AG08396 (cell line): ENCODE measurements at regions not wholly inside any gene's neighbourhood (a gene's known extent, or its start where the extent isn't known, plus 50 kb on each side); places are given as distances from the start of the nearest gene placed in this dataset.

Experiments used
- DNase-seq: peaks from one replicate; pipeline ENCODE4 v3.0.0; 2012; ENCODE audit warnings: low spot score, mixed read lengths

DNA sequence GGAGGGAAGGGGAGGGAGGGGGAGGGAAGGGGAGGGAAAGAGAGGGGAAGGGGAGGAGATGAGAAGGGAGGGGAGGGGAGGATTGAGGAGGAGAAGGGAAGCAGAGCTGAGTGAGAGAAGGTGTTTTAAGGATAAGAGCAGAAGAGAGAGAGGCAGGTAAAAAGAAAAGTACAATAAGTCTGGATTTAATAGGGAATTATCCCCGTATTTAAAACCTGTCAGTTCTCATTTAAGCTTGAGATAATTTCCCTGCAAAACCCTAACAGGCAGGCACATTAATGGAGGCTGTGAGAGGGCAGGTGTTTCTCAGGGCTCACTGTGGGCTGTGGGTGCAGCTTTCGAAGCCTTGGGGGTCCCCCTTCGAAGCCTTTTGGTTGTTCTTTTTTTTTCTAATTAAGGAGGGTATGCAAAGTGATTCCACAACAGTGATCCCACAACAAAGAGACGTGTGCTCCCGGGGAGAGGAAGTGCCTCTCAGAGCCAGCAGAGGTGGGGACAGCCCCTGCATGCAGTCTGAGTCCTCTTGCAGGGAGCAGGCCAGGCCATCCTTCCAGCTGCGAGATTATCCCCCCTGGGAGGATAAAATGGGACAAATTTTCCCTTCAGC, 317.9 kb upstream of the IRX1 start:
- DNase-seq, result no peak

DNA sequence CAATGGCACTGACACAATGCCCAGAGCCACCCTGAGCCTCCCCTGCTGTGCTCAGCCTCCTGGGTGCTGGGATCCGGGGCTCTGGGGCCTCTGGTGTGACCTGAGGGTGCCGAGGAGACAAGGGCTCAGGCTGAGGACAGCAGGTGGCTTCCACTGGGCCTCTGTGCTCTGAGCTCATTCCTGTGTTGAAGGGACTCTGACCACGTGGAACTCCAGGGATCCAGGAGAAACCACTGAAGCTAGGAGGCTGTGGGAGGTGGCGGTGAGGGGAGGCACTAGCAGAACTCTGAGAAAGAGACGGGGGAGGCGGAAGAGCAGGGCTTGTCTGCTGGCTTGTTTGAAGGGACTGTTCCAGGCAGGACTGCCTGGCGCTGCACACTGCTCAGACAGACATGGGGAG, 318.7 kb upstream of the IRX1 start:
- no peak for DNase-seq

DNA sequence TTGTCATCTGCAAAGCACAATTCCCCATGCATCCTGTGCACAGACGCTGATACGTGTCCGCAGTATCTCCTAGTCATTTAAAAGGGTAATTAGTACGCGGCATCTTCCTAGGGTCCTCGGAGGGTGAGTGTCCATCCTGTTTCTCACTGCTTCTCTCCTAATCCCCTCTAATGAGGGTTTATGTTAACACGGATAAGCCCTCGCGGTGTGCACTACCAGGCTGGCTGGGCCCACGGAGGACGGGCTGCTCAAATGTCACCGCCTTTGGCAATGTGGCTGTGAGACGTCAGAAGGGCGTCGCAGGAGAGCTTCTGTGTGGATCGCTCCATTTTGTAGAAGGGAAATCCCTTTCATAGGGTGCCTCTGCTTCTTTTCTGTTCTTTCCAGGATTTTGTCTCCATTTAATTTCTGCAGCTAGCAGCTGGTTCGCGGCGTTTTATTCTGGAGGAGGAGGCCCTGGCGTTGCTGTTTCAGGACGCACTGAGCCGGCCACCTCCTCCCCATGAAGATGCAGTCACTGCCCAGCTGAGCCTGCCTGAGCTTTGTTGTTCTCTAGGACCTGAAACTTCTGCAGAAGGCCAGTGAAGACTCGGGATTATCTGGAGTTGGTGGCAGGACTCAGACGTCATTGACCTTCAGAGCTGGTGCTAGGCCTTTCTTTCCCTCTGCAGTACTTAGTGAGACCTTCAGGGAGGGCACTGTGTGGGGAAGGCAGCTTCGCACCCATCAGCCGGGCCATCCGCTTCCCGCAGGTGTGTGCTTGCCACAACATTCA, 326.1 kb upstream of the IRX1 start:
- DNase-seq, result no peak

DNA sequence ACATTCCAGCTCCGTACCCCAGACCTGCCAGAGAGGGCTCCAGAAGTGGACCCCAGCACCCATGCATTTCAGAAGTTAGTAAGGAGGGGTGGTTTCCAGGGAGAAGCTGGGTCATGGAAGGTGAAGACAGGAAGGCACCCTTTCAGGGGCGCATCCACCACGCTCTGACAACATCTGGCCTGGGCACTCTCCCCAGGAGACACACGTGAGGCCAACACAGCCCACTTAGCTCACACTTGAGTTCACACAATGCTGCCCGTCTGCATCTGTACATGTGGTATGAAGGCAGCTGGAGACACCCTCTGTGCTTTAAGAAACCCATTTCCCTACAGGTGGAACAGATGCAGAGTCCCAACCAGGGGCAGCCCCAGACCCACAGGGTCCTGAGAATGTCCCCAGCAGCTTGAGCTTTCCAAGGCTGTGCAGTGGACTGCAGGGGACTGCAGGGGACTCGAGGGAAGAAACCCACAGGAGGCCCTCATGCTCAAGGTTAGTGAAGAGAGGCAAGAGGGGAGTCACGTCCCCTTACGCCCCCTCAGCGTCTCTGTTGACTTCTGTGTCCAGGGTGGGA, 326.8 kb upstream of the IRX1 start:
- no peak for DNase-seq

DNA sequence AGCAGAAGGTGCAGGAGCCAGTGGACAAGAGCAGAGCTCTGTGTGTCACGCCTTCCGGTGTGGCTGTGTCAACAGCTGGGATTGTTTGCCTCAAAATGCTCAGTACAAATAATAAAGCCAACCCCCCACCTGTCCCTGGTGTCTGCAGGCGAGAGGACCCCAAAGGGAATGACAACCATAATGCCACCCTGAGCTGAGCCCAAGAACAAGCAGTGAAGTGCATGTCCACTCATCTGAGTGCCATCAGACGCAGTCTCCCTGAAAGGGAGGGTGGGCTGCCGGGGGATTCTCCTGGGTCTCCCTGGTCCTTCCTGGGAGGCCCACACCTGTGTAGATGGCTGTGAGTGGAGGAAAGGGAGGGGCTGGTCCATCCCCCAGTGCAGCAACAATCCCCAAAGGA, 328.8 kb upstream of the IRX1 start:
- no peak for DNase-seq

DNA sequence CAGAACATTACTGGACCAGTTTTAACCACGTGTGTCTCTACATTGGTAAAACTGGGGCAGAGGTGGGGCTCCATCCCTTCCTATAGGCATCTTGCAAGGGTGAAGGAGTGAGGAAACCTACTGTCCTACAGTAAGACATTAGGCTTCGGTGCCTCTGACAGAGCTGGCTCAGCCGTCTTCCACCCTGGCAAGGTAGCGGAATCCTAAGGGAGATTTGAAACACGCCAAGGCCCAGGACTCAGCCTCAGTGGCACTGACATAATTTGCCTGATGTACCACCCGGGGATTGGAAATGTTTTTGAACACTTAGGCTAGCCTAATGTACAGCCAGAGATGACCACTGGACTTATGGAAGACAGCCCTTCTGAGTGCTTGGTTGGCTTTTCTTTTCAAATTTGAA, 329.7 kb upstream of the IRX1 start:
- no peak for DNase-seq

DNA sequence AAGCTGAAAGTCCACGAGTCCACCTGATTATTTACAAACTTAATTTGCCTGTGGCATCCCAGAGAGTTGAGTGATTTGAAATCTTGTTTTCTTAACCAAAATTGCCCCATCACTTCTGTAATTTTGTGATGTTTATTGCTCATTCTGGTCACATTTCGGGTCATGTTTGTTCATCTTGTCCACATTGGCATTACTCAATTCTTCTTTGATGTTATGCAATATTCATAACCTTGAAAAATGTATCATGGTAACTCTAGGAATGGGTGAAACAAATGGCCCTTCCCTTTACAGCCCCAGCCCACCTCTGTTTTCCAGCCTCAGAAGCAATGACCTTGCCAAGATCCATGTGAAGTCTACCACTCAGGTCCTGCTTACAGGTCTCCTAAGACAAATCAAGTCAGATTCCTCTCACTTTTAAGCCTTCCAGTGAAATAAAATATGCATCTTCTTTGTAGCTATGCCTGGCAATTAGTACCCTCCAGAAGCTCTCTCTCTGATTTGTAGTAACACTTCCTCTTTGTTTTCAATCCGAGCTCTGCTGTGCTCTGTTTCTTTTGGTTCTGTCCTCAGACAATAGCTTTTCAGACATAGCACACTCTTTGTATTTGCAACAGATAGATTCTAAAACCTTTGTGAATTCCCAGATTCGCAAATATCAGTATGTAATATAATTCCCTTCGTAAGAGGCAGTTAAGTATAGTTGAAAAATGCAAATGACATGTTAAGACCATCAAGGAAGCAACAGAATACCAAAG, 330.3 kb upstream of the IRX1 start:
- no peak for DNase-seq

DNA sequence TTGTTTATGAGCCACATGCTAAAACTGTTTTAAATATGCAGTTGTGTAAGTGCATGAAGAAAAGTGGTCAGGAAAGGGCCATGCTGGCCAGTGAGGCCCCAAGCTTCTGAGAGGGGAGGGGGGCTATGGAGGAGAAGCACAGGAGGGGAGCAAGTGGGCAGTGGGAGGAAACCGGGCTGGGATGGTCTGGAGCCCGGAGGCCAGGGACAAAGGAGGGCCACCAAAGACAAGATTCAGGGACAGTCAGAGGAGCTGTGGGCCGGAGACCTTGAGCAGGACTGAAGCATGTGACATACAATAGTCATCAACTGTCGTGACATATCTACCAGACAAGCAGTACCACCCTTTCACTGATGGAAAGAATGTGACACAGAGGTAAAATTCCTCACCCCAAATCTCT, 333.2 kb upstream of the IRX1 start:
- no peak for DNase-seq

DNA sequence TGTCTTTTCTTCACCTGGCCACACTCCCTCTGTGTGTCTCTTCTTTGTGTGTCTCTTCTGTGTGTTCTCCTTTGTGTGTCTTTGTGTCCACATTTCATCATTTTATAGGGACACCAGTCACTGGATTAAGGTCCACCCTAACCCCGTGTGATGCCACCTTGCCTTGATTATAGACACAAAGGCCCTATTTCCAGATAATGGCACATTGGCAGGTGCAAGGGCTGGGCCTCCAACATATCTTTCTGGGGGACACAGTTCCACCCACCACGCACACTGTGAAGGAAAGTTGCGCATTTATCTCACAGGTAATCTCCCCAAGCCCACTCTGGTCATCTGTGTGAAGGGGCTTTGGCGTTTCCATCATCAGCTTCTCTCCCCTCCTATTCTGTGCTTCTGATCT, 334.6 kb upstream of the IRX1 start:
- DNase-seq, result no peak

DNA sequence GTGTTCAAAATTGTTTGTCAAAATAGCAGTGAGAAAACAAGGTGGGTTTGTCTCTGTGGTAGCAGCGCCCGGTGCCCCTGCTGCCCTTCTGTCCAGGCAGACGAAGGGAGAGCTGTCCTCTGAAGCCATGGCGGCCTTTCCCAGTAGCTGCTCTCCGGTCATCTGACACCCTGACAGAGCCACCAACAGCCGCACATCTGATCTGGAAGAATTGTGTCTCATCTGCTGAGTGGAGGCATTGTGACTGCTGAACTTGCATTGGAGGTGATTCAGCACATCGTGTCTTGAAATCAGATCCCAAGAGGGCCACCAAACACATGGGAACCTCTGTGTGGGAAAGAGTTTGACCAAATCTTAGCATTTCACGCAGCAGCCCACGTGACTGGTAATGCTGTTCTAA, 337.6 kb upstream of the IRX1 start:
- DNase-seq, result no peak

DNA sequence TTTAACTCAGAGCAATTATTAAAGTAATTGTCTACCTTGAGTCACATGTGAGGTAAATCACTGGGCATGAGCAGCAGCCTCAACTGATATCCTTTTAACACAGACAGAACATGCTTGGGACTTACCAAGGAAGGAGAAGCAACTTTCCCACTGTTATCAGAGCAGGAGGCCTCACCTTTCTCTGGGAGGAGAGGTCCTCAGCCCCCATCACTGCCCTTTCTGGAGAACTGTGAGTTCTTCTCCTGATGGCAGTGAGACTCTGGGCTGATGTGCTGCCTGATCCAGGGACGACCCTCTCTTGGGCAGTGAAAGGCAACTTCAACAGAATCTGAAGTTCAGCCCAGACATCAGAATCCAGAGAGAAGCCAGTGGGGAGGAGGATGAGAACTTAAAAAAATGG, 343.4 kb upstream of the IRX1 start:
- no peak for DNase-seq

DNA sequence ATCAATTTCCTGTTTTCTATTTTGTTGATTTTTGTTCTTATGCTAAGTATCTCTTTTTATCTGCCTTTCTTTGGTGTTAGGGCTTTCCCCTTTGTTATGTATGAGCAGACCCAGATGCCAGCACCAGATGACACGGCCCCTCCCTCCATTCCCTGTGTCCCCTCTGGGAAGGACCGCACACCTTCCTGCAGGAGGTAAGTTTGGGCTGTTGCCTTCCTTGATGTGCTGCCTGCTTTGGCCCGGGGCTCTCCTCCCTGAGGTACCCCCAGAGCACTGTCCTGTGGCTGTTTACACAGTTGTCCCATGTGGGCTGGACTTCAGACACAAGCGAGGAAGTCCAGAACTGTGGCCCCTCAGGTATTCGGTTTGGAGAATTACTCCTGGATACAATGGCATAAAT, 343.8 kb upstream of the IRX1 start:
- DNase-seq, result no peak

DNA sequence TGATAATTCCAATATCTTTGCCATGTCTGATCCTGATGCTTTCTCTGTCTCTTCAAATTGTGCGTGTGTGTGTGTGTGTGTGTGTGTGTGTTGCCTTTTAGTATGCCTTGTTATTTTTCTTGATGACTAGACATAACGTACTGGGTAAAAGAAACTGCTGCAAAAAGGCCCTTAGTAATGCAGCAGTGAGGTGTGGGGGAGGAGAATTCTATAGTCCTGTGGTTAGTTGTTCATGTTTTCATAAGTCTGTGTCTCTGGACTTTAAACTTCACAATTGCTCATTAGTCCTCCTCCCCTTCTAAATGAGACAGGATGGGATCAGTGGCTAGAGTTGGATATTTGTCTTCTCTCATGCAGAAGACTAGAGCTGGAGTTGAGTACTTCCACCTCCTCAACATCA, 346.2 kb upstream of the IRX1 start:
- no peak for DNase-seq

DNA sequence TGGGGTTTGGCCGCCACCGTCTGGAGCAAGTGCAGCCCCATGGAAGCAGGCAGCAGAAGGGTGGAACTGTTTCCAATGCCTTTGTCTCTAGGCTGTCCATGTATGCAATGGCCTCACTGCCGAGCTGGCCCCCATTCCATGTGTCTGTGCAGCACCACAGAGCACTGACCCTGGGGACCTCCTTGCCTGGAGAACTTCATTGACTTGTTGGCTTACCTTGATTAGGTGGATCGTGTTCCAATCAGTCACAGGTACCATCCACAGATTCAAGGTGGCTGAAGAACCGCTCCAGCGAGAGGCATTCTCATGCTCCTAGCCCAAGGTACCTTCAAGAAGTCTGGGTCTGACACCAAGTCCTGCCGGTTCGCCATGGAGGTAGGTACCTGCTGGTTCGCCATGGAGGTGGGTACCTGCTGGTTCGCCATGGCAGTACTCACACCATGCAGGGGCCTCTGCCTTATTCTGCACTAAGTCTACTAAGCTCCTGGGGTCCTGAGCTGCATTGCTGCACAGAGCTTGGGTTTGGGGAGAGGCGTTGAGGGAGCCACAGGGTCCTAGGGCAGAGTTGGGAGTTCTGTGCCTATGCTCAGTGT, 358.3 kb upstream of the IRX1 start:
- no peak for DNase-seq

DNA sequence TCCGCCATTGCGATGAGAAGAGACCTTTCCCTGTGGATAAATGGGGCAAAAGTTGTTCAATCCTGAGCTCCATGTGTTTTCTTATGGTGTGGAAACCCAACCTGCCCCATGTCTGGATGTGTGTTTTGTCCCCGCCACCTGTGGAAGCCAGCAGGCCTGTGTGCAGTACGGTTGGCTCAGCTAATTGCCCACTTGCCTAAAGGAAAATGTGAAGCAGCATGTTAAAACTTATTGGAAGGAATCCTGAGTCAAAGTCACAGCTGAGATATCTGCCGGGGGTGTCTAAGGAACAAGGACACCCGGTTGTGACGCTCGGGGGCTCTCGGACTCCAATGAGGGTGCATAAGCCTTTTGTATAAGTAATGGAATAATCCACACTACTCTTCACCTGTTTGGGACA, 361.1 kb upstream of the IRX1 start:
- DNase-seq, result no peak

DNA sequence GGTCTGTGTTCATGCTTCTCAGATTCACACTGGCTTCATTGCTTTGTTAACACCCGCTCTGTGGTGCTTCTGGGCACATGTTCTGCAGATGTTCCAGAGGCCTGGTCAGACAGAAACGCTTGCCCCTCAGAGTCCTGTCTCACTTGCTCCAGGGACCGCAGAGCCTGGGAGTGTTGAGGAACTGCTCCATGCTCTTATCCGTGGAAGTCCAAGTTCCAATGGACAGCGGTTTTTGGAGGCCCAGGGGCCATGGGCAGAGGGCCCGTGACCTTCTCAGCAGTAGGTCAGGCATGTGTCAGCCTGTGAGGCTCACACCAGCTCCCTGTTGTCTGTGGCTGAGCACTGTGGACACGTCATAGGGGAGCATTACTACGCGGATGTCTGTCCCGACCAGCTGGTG, 364.7 kb upstream of the IRX1 start:
- DNase-seq, result no peak

DNA sequence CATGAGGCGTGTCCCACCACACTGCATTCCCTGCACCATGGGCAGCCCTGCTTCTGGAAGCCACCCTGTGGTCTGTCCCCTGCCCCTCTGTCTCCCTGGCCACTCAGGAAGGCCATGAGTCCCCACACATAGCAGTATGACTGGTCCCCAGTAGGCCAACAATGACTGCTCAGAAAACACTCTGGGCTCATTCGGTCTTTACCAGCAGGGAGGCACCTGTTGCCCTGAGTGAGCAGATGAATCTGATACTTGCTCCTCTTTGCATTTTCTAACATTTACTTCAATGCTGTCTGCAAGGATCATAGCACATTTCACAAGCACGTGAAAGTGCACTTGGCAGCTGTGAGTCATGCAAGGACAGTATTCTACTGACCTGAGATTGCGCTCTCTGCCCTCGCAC, 365.4 kb upstream of the IRX1 start:
- no peak for DNase-seq

DNA sequence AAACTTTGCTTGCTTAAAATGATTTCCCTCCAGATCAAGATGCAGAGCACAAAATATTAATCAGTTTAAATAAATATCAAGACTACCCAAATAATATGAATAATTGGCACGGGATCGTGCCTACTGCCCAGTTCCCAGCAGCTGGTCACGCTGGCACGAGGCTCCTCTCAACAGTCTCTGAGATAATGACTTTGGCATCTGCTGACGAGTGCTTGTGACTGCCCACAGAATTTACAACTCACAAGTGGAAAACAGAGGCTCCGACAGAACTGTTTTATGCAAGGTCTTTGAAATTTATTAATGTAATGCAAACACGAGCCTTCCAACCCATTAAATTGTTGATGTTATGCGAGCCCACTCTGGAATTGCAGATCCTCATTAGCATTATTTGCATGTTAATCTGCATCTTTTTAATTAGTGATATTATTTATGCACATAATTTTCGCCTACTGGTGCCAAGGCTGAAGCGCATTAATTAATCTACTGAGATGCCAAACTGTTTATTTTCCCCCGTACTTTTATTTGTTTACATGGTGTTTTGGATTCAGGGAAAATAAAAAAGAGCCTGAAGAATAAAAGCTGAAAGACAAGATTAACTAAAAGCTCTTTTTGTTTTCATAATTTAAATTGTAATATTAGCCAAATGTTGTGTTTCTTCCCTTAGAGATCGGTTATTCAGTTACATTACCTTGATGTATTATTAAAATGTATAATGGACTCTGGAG, 369.3 kb upstream of the IRX1 start:
- no peak for DNase-seq

DNA sequence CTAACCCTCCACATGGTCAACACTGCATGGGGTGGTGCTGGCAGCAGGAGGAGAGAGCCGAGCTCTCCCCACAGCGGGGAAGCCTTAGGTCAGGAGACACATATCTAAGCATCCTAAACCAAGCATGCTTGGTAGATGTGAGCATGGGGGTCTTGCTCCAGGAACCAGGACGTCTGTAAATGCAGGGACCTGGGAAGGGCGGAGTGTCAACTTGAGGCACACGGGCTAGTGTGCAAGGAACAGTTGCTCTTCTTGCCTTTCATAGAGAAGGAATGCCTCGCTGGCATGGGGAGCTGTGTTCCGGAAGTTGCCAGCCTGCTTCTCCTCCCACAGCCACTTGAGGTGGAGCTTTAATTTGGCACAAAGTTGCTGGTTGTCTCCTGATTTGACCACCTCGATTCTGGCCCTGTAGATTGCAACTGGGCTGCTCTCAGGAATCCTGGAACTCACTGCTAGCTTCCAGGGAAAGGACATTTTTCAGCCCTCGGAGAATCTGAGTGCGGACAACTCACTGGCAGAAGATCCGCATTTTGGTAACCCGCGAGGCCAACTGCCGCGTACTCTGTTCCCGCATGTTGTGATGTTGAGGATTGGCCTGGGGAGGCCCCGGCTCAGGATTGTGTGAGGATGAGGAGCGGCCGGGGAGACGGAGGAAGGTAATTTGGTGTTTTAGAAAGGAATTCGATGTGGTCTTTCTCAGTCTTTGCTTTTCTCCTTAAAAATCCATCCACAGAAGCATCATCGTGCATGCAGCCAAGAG, 370.3 kb upstream of the IRX1 start:
- DNase-seq, result no peak

DNA sequence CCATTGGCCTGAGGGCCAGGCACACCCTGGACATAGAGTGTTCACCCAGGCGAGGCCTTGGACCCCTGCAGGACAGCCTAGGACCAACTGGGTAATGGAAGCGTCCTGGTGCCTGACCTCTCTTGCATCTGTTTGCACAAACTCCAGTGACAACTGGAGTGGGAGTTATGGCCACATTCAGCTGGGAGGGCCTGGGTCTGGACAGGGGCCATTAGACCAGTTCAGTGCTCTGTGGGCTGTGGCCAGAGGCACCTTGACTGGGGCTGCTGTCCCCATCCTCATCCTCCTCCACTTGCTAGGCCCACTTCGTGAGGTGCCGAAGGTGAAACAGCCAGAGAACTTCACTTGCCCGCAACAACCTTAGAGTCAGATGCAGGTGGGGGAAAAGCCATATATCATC, 372.7 kb upstream of the IRX1 start:
- DNase-seq, result no peak

DNA sequence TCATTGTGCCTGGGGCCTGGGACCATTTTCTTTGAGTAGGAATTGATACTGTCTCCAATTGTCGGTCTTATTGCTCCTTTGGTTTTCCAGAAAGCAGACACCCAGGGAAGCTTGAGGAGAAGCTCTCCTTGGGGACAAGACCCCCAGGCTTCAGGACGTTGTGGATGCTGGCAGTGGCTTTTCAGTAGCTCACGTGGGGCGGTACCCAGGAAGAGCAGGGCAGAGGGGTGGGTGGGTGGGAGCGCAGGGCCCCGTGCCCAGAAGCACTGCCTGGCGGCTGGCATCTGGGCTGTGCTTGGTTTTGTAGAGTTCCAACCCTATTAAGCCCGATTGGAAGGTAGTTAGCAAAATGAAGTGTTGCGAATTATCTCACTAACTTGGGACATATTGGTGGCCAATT, 374.2 kb upstream of the IRX1 start:
- DNase-seq, result no peak
